Stimulated activated CD8-positive, alpha-beta memory T cell treated with anti-CD3 and anti-CD28 coated beads, Interleukin-4, amount 100 ng/mL, for 48 hours (primary cell): ENCODE measurements at regions not wholly inside any gene's neighbourhood (a gene's known extent, or its start where the extent isn't known, plus 50 kb on each side); places are given as distances from the start of the nearest gene placed in this dataset.

Experiments used
- DNase-seq: peaks from one replicate; pipeline ENCODE4 v3.0.0-alpha.2; 2020

GRCh38 chr12:97097734-97098133 lies 190.7 kb downstream of the NEDD1 start:
- no peak for DNase-seq

GRCh38 chr12:97109441-97109840 lies 202.4 kb downstream of the NEDD1 start:
- DNase-seq: no peak

GRCh38 chr12:97112136-97112535 lies 205.1 kb downstream of the NEDD1 start:
- no peak for DNase-seq

- no peak for DNase-seq
Measured at GRCh38 chr12:97118796-97119375, 211.8 kb downstream of the NEDD1 start.

- DNase-seq: no peak
Measured at GRCh38 chr12:97127061-97127460, 220.0 kb downstream of the NEDD1 start.

GRCh38 chr12:97131220-97131981 lies 224.3 kb downstream of the NEDD1 start:
- DNase-seq: no peak

GRCh38 chr12:97132270-97132669 lies 225.2 kb downstream of the NEDD1 start:
- no peak for DNase-seq

GRCh38 chr12:97134495-97134894 lies 227.4 kb downstream of the NEDD1 start:
- no peak for DNase-seq

- no peak for DNase-seq
Measured at GRCh38 chr12:97140355-97140754, 233.3 kb downstream of the NEDD1 start.

- DNase-seq: no peak
Measured at GRCh38 chr12:97142737-97143410, 235.8 kb downstream of the NEDD1 start.

GRCh38 chr12:97148941-97149559 lies 242.0 kb downstream of the NEDD1 start:
- peak; percentile 71 for DNase-seq

- no peak for DNase-seq
Measured at GRCh38 chr12:97151481-97151880, 244.4 kb downstream of the NEDD1 start.

- DNase-seq: no peak
Measured at GRCh38 chr12:97159377-97159776, 252.3 kb downstream of the NEDD1 start.

GRCh38 chr12:97160277-97160676 lies 253.2 kb downstream of the NEDD1 start:
- DNase-seq: no peak

GRCh38 chr12:97162173-97162572 lies 255.1 kb downstream of the NEDD1 start:
- no peak for DNase-seq

- DNase-seq: no peak
Measured at GRCh38 chr12:97164936-97165335, 257.9 kb downstream of the NEDD1 start.

GRCh38 chr12:97167598-97167997 lies 260.5 kb downstream of the NEDD1 start:
- DNase-seq: no peak

- no peak for DNase-seq
Measured at GRCh38 chr12:97168804-97169203, 261.7 kb downstream of the NEDD1 start.

GRCh38 chr12:97169889-97170567 lies 263.0 kb downstream of the NEDD1 start:
- DNase-seq: no peak

GRCh38 chr12:97173688-97174410 lies 266.8 kb downstream of the NEDD1 start:
- no peak for DNase-seq

- no peak for DNase-seq
Measured at GRCh38 chr12:97177481-97177880, 270.4 kb downstream of the NEDD1 start.

GRCh38 chr12:97181571-97182265 lies 274.7 kb downstream of the NEDD1 start:
- no peak for DNase-seq
